MM.1S (cell line): ENCODE measurements at regions not wholly inside any gene's neighbourhood (a gene's known extent, or its start where the extent isn't known, plus 50 kb on each side); places are given as distances from the start of the nearest gene placed in this dataset.

Source experiments
- CTCF ChIP-seq: fragments of 300-600 bp; sonication (generic); IDR thresholded peaks from 2 replicates; pipeline ENCODE4 v1.5.1; 2016; ENCODE audit warnings: antibody characterized with exemption, low read length, mixed read lengths
- EZH2 ChIP-seq: fragments of 300-600 bp; sonication (generic); optimal IDR thresholded peaks from 2 replicates; pipeline ENCODE3; 2017; ENCODE audit warnings: low read depth, mild to moderate bottlenecking, antibody characterized with exemption, low read length, mixed read lengths
- EZH2phosphoT487 ChIP-seq: fragments of 300-600 bp; sonication (generic); IDR thresholded peaks from 2 replicates; pipeline ENCODE4 v1.6.1; 2018; ENCODE audit warnings: antibody characterized with exemption, low read length

GRCh38 chr14:50037852-50038251 lies 78.5 kb downstream of the VCPKMT start:
- TF ChIP-seq CTCF (no peak), EZH2 (no peak), EZH2phosphoT487 (no peak)
